HG02884 (cell line): ENCODE measurements at regions not wholly inside any gene's neighbourhood (a gene's known extent, or its start where the extent isn't known, plus 50 kb on each side); places are given as distances from the start of the nearest gene placed in this dataset.

Experiments
- ATAC-seq: cut with Tn5 transposase; IDR thresholded peaks from one replicate; pipeline ENCODE4 v1.9.1; 2021; ENCODE audit warnings: mild to moderate bottlenecking, moderate library complexity; ENCODE audit not compliant: unreplicated experiment

DNA sequence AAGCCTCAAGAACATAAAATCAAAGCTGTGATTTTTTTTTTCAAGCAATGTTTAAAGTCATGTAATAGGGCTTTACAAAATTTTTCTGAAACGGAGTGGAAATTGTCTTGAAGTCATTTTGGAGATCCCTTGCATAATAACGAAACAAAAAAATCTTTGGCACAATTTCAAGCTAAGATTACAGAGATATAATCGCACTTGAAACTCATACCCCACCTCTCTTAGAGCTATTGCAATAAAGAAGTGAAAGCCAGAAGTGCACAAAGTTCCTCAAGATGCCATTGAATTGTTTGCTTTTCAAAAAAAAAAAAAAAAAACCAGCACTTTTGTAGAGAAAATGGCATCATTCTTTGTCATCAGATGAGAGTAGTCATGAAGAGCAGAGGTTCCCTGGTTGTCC is 152.3 kb downstream of the PAX3 start:
- ATAC-seq: no peak

DNA sequence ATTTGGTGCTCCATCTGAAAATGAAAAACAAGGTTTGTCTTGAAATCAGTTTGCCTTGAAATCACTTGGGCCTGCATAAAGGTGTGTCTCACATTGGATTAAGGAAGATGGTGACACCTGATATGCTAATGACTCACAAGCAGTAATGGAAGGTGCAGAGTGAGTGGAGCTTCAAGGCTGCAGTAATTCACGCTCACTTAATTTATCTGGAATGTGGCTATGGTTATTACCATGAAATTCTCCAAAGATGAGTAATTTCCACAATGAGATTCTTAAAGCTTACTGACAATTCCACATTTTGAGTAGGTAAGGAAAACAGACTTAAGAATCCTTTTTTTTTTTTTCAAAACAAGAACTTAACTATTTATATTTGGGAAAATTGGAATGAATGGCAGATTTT is 156.8 kb downstream of the PAX3 start:
- ATAC-seq: no peak

GRCh38 chr2:222136106-222136630 is 162.6 kb downstream of the PAX3 start:
- no peak for ATAC-seq

GRCh38 chr2:222134654-222135053 is 164.1 kb downstream of the PAX3 start:
- ATAC-seq: no peak

- ATAC-seq: no peak
Observed at GRCh38 chr2:222133897-222134296, 164.9 kb downstream of the PAX3 start.

- ATAC-seq: no peak
Observed at GRCh38 chr2:222130855-222131254, 167.9 kb downstream of the PAX3 start.

GRCh38 chr2:222127660-222128059 is 171.1 kb downstream of the PAX3 start:
- no peak for ATAC-seq

DNA sequence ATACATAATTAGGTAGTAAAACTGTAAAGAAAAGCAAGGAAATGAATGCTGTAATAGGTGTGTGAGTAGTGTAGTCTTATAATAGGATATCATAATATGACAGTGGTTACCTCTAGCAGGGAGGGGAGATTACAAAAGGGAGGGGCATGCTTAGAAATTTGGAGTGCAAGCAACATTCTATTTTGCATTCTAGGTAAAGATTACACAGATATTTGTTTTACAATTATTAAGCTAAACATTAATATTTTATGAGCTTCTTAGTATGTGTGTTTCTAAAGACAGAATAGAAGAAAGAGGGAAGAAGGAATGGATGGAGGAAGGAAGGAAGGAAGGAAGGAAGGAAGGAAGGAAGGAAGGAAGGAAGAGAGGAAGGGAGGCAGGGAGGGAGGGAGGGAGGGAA is 177.9 kb downstream of the PAX3 start:
- no peak for ATAC-seq

GRCh38 chr2:222115296-222115695 is 183.5 kb downstream of the PAX3 start:
- ATAC-seq: no peak

DNA sequence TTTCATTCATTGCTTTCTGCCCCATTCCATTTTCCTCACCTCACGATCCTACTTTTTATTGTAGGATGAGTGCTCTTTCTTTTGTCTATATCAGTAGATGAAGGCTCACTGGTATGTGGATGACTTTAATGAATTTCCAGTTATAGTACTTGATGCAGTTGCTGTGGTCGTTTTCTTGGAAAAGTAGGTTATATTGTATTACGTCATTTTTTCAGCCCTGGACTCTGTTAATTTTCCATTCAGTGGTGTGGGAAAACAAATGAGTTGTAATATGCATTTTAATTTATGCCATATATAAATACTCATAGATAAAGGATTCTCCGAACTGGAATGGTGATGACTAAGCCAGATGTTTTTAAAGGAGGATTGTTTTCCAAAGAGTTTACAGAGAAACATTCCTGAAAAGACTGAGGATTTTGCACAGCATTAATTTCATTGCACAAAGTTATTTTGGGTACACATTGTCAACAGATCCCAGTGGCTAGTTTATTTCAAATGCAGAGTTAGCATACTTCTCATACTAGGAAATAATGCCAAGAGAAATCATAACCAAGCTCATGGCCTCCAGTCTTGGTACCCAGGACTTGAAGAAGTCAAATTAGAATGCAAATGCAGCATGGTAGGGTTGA is 189.7 kb downstream of the PAX3 start:
- ATAC-seq: no peak

- no peak for ATAC-seq
Observed at GRCh38 chr2:222108497-222108896, 190.3 kb downstream of the PAX3 start.

DNA sequence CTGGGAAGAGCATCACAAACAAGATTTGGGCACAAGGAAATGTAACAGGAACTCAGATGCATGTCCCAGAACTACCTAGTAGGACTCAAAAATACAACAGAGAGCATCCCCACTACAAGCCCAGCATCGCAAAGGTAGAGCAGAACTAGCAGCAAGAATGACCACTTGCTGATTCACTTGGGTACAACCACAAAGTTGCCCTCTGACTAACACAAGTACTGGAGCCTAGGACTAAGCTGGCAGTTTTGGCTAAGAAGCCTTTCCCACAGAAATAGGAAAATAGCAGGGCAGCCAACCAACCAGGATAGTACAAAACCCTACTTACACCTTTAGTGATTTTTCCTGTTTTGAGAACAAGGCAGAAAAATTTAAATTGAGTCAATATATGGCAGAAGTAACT is 193.8 kb downstream of the PAX3 start:
- ATAC-seq: no peak

DNA sequence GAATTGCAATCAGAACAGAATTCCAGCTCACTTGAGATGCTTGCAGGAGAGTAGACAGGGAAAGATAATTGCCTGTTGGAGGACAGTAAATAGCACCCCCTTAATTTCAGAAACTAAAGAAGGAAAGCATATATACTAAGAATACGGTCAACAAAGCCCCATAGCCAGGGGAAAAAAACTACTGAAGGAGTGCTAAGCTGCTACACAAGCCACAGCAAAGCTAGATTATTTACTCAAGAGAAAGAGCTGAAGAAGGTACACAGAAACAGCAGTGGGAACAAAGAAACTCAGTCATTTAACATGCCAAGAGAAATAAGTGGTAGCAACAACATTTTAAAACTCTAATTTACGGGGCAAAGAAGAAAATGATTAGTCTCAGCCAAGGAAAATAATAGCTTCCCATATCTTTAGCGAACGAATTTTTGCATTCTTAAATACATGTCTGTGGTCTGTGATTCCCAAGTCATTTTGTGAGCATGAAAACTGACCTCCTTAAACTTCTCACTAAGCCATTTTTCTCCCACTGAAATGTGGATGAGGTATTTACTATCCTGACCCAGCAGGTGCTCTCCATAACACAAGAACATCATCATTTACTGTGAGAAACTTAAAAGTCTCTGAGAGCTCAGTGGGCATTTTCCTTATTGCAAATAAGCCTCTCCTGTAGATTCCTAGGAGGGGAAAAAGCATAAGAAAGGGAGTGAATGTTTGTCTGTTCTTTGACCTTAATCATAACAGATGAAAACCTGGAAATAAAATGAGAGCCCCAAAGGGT is 196.0 kb downstream of the PAX3 start:
- ATAC-seq: no peak

DNA sequence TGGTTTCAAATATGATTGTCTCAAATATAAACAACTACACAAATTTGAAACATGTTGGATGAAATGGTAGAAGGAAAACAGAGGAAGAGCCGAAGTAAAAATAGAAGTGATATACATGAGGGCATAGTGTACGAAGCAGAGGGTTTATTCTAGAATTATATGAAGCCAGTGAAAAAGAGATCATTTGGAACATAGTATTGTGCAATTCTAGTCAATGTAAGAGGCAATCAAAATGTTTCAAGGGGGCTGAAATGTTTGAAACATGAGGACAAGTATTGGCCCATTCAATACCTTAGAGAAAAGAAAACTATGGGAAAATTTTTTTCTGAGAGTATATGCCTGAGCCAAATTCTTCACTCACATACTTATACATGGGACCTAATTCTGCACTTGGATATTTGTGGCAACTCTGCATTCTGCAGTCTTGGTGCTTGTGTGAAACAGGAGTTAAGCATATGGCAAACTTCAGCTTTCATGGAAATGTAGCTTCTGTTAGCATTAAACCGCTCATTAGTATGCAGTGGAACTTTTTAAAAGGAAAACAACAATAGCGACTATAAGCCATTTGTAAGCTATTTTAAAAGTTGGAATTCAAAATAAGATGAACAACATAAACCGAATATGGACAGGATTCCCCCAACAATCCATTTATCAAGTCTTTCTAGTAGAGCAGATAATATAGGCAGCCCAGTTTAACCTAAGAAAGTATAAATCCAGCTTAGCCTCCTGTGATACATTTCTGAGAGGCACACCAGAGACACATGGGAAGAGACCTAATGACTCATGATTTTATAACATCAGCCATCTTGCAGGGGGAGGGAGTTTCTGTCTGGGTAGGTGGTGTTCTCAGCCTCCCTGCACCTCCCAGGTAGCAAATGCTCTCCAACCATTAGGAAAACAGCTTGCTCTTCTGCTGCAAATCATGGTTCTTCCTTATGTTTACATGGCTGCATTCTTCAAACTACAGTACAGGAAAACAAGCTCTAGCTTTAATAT is 197.8 kb downstream of the PAX3 start:
- no peak for ATAC-seq

GRCh38 chr2:222088561-222088960 is 210.2 kb downstream of the PAX3 start:
- no peak for ATAC-seq

DNA sequence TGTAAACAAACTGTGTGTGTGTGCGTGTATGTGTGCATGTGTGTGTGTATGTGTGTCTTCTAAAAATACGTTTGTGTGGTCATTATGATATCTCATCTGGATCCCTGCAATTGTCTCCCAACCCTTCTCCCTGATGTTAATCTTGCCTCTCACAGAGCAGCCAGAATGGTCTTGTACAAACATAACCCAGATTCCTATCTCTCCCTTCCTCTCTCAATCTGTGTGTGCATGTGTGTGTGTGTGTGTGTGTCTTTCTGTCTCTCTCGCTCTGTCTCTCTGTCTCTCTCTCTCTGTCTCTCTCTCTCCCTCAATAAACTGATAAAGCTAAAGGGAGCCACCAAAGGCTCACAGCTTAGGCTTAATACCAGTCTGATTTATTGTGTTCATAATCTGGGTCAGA is 210.8 kb downstream of the PAX3 start:
- ATAC-seq: no peak

DNA sequence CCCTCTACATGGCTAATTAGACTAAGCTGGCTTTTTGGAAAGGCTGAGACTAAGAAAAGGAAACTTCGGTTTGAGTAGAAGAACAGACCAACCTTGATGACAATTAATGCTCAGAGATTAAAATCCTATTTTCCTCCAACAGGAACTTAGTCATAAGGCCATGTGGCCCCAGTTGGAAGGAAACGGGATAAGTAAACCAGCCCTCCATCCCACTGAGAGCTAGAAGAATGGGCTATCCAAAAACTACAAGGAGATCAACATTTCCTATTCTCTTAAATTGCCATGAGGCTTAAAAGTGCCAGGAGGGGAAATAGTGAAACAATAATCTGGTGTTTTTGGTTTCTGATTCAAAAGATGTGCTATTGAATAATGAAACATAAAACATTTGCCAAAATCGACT is 216.6 kb downstream of the PAX3 start:
- ATAC-seq: no peak

DNA sequence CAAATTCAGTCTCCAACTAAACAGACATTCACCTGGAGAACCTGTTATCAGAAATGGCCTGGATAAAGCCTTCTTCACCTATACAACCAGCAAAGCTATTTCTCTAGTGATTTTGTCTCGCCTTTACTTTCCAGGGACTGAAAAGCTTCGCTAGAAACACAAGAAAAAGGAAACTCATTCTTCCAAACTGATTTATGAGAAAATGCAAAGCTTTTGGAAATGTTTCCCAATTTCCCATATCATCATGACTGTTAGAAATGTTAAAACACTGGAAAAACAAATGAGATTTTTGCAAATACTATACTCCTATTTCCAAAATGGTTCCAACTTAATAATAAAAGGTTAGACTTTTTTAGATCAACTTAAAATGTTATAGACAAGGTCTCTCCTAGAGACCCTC is 218.7 kb downstream of the PAX3 start:
- ATAC-seq: no peak

DNA sequence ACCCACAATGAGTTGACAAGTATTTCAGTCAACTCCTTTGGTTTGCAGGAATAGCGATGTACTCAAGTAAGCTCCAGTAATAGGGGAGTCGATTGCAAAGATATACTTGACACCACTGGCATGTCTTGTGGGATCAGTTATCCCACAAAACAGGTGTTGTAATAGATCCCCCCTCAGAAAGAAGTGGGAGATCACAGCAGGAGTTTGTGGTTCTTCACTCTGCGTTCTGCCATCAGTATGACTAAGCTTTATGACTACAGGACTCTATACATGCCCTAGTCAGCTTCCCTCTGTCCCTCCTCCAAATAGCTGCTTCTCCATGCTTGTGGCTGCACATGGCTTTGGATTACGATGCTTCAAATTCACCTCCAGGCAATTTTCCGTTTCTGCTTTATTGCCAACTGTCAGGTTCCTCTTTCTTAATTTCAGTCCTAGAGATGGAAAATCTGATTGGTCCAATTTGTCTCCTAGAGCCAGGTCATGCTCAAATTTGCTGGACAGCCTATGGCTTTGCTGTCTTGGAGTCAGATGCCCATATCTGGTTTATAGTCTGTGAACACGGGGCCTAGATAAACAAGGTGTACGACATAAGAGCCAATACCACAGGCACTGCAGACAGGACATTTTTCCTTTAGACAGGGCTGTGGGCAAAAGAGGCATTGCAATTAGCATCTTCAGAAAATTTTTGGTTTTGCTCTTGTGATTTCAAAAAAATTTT is 221.7 kb downstream of the PAX3 start:
- ATAC-seq: no peak

DNA sequence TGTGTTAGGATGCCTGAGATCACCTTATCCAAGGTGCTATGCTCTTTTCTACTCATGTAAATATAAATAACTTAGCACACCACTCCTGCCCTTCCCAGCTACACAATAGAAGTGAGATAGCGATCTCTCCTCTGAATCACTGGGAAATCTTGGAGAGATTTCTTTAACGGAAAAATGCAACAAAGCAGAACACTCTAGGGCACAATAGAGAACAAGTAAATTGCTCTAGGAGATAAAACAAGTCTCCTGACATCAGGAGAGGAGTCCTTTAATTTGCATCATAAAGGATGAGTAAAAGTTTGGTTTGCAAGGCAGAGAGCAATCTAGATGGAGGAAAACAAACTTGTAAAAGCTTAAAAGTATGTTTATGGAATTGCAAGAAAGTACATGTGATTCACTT is 224.1 kb downstream of the PAX3 start:
- no peak for ATAC-seq

GRCh38 chr2:222071911-222072310 is 226.9 kb downstream of the PAX3 start:
- no peak for ATAC-seq
